SJSA1 (cell line): ENCODE measurements at regions not wholly inside any gene's neighbourhood (a gene's known extent, or its start where the extent isn't known, plus 50 kb on each side); places are given as distances from the start of the nearest gene placed in this dataset.
A peak's percentile ranks its signal among the peaks of the same experiment; 100 is the strongest.

Source experiments
- DNase-seq, 2 experiments: peaks; one replicate each; pipeline ENCODE4 v3.0.0-alpha.2; 2015 to 2020; ENCODE audit warnings: low spot score in 2 of 2, low read depth in 1 of 2
- H3K27ac ChIP-seq: fragments of 250-450 bp; sonication (Bioruptor Pico); 2 replicates; pipeline ENCODE4 v1.5.1; 2020; ENCODE audit warnings: mild to moderate bottlenecking, moderate library complexity
- H3K27me3 ChIP-seq: fragments of 250-450 bp; sonication (Bioruptor Pico); replicated peaks from 2 replicates; pipeline ENCODE4 v1.5.1; 2020; ENCODE audit warnings: mild to moderate bottlenecking, moderate library complexity
- H3K36me3 ChIP-seq: fragments of 250-450 bp; sonication (Bioruptor Pico); 2 replicates; pipeline ENCODE4 v1.5.1; 2020; ENCODE audit warnings: mild to moderate bottlenecking
- H3K4me1 ChIP-seq: fragments of 250-450 bp; sonication (Bioruptor Pico); replicated peaks from 2 replicates; pipeline ENCODE4 v1.6.1; 2021; ENCODE audit warnings: mild to moderate bottlenecking
- H3K4me3 ChIP-seq: fragments of 250-450 bp; sonication (Bioruptor Pico); 2 replicates; pipeline ENCODE4 v1.5.1; 2020; ENCODE audit warnings: mild to moderate bottlenecking
- H3K9me3 ChIP-seq: fragments of 250-450 bp; sonication (Bioruptor Pico); replicated peaks from 2 replicates; pipeline ENCODE4 v1.5.1; 2020; ENCODE audit warnings: mild to moderate bottlenecking

GRCh38 chr3:144052275-144052674, 80.7 kb downstream of the DIPK2A start:
- H3K9me3 ChIP-seq, result no peaks in the 10 kb centered on the region
- H3K27me3 ChIP-seq, result no peaks in the 10 kb centered on the region
- no peaks in the 10 kb centered on the region for H3K4me1 ChIP-seq
- no peaks in the 10 kb centered on the region for H3K36me3 ChIP-seq
- no peak for DNase-seq
- no peak overlapping the region for H3K27ac ChIP-seq
- H3K4me3 ChIP-seq, result no peak overlapping the region

GRCh38 chr3:144053121-144053520, 81.5 kb downstream of the DIPK2A start:
- H3K27me3 ChIP-seq, result no peaks in the 10 kb centered on the region
- H3K27ac ChIP-seq, result no peak overlapping the region

GRCh38 chr3:144054766-144055165, 83.1 kb downstream of the DIPK2A start:
- DNase-seq, result no peak
- H3K27ac ChIP-seq, result no peak overlapping the region
- H3K9me3 ChIP-seq, result no peaks in the 10 kb centered on the region
- no peaks in the 10 kb centered on the region for H3K27me3 ChIP-seq
- no peaks in the 10 kb centered on the region for H3K4me1 ChIP-seq
- H3K36me3 ChIP-seq, result no peaks in the 10 kb centered on the region
- H3K4me3 ChIP-seq, result no peak overlapping the region

More at GRCh38 chr3:144053121-144053520, 81.5 kb downstream of the DIPK2A start:
- Histone ChIP-seq H3K36me3 (no peaks in the 10 kb centered on the region), H3K4me3 (no peak overlapping the region), H3K4me1 (no peaks in the 10 kb centered on the region), H3K9me3 (no peaks in the 10 kb centered on the region)
- peak in 1 of 2 experiments; percentile 3 for DNase-seq

- Histone ChIP-seq H3K4me1 (no peaks in the 10 kb centered on the region), H3K36me3 (no peaks in the 10 kb centered on the region), H3K4me3 (no peak overlapping the region), H3K27me3 (no peaks in the 10 kb centered on the region), H3K9me3 (no peaks in the 10 kb centered on the region), H3K27ac (no peak overlapping the region)
- DNase-seq, result no peak
These were observed 84.0 kb downstream of the DIPK2A start for GRCh38 chr3:144055604-144056003.

DNA sequence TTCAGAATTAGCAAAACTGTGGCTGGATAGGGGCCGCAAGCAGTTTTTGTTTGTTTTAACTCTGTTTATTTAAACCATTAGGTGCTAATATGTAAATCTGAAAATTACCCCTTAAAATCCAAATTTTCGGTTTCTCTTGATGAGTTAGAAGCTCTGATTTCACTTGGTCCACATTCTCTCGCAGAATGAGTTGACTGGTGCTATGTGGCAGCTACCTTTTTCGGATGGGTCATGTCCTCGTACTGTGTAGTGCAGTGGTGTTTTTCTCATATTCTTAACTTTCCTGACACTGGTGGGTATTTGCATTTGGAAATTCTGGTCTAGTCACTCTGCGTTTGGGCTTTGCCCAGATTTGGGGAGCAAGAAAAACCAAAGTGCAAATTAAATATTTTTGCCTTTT, 87.1 kb downstream of the DIPK2A start:
- Histone ChIP-seq H3K4me3 (no peak overlapping the region), H3K36me3 (no peaks in the 10 kb centered on the region), H3K27ac (no peak overlapping the region), H3K9me3 (no peaks in the 10 kb centered on the region), H3K4me1 (no peaks in the 10 kb centered on the region), H3K27me3 (no peaks in the 10 kb centered on the region)
- no peak for DNase-seq

DNA sequence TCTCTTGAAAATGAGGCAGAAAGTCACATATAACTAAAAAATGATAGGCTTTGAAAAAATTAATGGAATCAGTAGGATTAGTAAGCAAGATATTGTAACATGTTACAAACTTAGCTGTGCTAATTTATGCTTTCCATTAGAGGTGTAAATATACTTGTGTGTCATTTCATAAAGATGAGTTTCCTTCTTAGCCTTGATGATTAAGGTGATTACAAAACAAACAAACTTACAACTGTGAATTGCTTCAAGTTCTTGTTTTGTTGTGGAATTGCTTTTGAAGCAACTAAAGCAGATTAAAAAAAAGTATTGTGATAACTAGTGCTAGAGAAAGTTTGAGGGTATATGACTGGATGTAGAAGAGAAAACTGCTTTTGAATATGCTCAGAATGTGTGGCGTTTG, 87.9 kb downstream of the DIPK2A start:
- no peak for DNase-seq
- Histone ChIP-seq H3K36me3 (no peaks in the 10 kb centered on the region), H3K4me1 (no peaks in the 10 kb centered on the region), H3K4me3 (no peak overlapping the region), H3K9me3 (no peaks in the 10 kb centered on the region), H3K27ac (no peak overlapping the region), H3K27me3 (no peaks in the 10 kb centered on the region)

DNA sequence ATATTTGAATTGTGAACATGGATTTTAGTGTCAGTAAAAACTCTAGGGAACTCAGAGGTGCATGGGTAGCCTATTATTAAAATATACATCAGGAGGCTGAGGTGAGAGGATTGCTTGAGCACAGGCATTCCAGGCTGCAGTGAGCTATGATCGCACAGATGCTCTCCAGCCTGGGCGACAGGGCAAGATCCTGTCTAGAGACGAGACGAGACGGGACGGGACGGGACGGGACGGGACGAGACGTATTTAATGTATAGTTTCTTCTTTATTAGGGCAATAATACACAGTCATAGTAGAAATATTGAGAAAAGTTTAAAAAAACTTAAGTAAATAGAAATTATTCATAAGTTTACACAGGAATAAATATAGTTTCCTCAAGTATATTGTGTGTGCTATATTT, 89.3 kb downstream of the DIPK2A start:
- Histone ChIP-seq H3K4me3 (no peak overlapping the region), H3K27me3 (no peaks in the 10 kb centered on the region), H3K4me1 (no peaks in the 10 kb centered on the region), H3K9me3 (no peaks in the 10 kb centered on the region), H3K36me3 (no peaks in the 10 kb centered on the region), H3K27ac (no peak overlapping the region)
- no peak for DNase-seq

GRCh38 chr3:144063306-144063705, 91.7 kb downstream of the DIPK2A start:
- Histone ChIP-seq H3K4me3 (no peak overlapping the region), H3K27ac (no peak overlapping the region), H3K4me1 (no peaks in the 10 kb centered on the region), H3K27me3 (no peaks in the 10 kb centered on the region), H3K36me3 (no peaks in the 10 kb centered on the region), H3K9me3 (no peaks in the 10 kb centered on the region)
- DNase-seq, result no peak

DNA sequence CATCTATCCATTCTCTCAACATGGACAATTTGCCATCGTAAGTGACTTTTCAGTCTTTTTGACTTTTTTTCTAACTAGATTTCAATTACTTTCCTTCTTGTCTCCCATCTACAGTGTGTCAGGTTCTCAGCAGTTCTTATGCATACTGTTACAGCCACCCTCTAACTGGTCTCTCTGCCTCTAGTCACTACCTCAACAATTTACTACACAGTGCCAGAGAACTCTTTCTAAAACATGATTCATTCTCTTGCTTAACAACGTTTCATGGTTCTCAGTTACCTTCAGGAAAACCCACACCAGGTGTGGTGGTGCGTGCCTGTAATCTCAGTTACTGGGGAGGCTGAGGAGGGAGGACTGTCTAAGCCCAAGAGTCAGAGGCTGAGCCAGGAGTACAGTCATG, 95.4 kb downstream of the DIPK2A start:
- H3K27me3 ChIP-seq, result no peaks in the 10 kb centered on the region
- H3K4me3 ChIP-seq, result no peak overlapping the region
- peaks cover 8% of the 10 kb centered on the region; the same call in 1 of the 2 replicates for H3K9me3 ChIP-seq
- no peak overlapping the region for H3K27ac ChIP-seq
- H3K36me3 ChIP-seq, result no peaks in the 10 kb centered on the region
- no peaks in the 10 kb centered on the region for H3K4me1 ChIP-seq
- no peak for DNase-seq

DNA sequence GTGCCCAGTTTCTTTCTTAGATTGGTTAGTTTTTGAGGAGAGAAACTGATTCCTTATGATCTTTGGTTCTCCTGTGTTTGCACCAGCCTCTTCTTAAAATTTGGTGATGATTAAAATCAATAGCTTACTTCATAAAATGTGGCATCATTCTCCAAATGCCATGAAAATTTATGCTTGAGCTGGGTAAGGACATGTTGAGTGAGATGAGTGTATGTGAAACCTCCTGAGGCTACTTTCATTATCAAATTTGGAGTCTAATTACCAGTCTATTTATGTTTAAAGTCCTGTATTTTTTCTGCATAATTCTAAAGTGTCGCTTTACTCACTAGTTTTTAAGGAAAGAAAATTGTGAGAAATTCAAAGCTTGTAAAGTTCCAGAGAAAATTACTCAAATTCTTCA, 102.1 kb downstream of the DIPK2A start:
- H3K27ac ChIP-seq, result no peak overlapping the region
- no peaks in the 10 kb centered on the region for H3K36me3 ChIP-seq
- H3K4me1 ChIP-seq, result no peaks in the 10 kb centered on the region
- no peak overlapping the region for H3K4me3 ChIP-seq
- peaks cover 8% of the 10 kb centered on the region; the same call in 1 of the 2 replicates for H3K9me3 ChIP-seq
- no peaks in the 10 kb centered on the region for H3K27me3 ChIP-seq
- DNase-seq, result no peak

- no peak overlapping the region for H3K4me3 ChIP-seq
- no peaks in the 10 kb centered on the region for H3K9me3 ChIP-seq
- no peaks in the 10 kb centered on the region for H3K4me1 ChIP-seq
- H3K36me3 ChIP-seq, result no peaks in the 10 kb centered on the region
- no peaks in the 10 kb centered on the region for H3K27me3 ChIP-seq
- no peak overlapping the region for H3K27ac ChIP-seq
- DNase-seq, result no peak
These were observed 108.0 kb downstream of the DIPK2A start for GRCh38 chr3:144079634-144080033.

- Histone ChIP-seq H3K9me3 (no peaks in the 10 kb centered on the region), H3K27me3 (no peaks in the 10 kb centered on the region), H3K27ac (no peak overlapping the region), H3K36me3 (no peaks in the 10 kb centered on the region), H3K4me1 (no peaks in the 10 kb centered on the region), H3K4me3 (no peak overlapping the region)
- no peak for DNase-seq
These were observed 113.3 kb downstream of the DIPK2A start for GRCh38 chr3:144084929-144085328.

DNA sequence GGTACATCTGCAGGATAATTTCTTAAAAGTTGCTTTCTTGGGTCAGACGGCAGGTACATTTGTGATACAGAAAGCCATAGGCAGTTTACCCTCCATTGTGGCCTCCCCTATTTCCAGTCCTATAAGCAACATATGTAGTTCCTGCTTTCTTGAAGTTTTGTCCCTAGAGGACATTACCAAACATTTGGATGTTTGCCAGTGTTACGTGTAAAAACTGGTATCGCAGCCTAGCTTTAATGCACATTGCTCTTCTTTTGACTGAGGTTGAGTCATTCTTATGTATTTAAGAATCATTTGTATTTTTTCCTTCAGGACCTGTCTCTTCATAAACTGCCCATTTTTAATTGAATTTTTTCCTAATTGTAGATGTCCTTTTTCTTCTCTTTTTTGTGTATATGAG, 114.3 kb downstream of the DIPK2A start:
- DNase-seq, result no peak
- Histone ChIP-seq H3K27me3 (no peaks in the 10 kb centered on the region), H3K4me3 (no peak overlapping the region), H3K36me3 (no peaks in the 10 kb centered on the region), H3K9me3 (no peaks in the 10 kb centered on the region), H3K4me1 (no peaks in the 10 kb centered on the region), H3K27ac (no peak overlapping the region)

- Histone ChIP-seq H3K4me1 (no peaks in the 10 kb centered on the region), H3K27ac (no peak overlapping the region), H3K36me3 (no peaks in the 10 kb centered on the region), H3K27me3 (no peaks in the 10 kb centered on the region), H3K9me3 (no peaks in the 10 kb centered on the region), H3K4me3 (no peak overlapping the region)
- no peak for DNase-seq
These were observed 124.4 kb downstream of the DIPK2A start for GRCh38 chr3:144096016-144096415.

GRCh38 chr3:144097163-144097562, 125.5 kb downstream of the DIPK2A start:
- no peak for DNase-seq
- no peaks in the 10 kb centered on the region for H3K9me3 ChIP-seq
- H3K4me1 ChIP-seq, result no peaks in the 10 kb centered on the region
- H3K36me3 ChIP-seq, result no peaks in the 10 kb centered on the region
- no peak overlapping the region for H3K4me3 ChIP-seq
- no peaks in the 10 kb centered on the region for H3K27me3 ChIP-seq
- H3K27ac ChIP-seq, result no peak overlapping the region
